ENCODE measurements at regions not wholly inside any gene's neighbourhood (a gene's known extent, or its start where the extent isn't known, plus 50 kb on each side); places are given as distances from the start of the nearest gene placed in this dataset.

GRCh38 chr10:64320448-64320847, 799.2 kb downstream of the REEP3 start:
- TF ChIP-seq POLR2AphosphoS5 (IDR thresholded peaks at IDR 0.05) (no peak), CTCF (IDR thresholded peaks at IDR 0.05) (no peak), POLR2A (IDR thresholded peaks at IDR 0.05) (no peak)
